ENCODE measurements at regions not wholly inside any gene's neighbourhood (a gene's known extent, or its start where the extent isn't known, plus 50 kb on each side); places are given as distances from the start of the nearest gene placed in this dataset.

DNA sequence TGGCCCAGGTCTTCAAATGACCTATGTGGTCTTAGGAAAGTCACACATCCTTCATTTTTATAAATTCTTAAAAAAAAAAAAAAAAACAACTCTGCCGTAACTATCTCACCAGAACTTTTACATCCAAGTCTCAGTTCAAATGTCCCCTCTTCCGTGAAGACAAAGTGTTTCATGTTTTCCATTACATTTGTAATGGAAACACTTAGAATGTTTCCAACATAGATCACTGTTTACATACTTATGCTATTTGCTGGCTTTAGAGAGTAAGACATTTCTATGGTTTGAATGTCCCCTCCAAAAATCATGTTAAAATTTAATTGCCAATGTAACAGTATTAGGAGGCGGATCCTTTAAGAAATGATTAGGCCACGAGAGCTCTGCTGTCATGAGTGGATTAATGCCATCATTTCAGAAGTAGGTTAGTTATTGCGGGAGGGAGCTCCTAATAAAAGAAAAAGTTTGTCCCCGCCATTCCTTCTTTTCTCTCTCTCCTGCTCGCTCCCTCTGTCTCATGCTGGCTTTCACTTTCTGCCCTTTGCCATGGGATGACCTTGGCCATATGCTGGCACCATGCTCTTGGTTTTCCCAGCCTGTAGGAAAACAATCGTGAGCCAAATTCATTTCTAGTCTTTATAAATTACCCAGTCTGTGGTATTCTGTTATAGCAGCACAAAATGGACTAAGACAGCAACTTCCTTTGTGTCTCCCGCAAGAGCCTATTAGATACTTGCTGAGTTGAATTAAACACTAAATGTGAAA is 887.8 kb upstream of the SOX9 start:
- Histone ChIP-seq H2BK5ac (ENCODE audit: low read depth, low read length) (no peak overlapping the region), H2AK5ac (ENCODE audit: low read depth, low read length) (no peak overlapping the region)
- CTCF ChIA-PET (ENCODE audit: partially characterized antibody) = no interaction called here
- TF ChIP-seq RFX5 (IDR thresholded peaks at IDR 0.05; ENCODE audit: borderline replicate concordance, low read depth, low read length) = no peak
- no peak for TF ChIP-seq KDM1A (IDR thresholded peaks at IDR 0.05; ENCODE audit: borderline replicate concordance, low read length)
- TF ChIP-seq SIN3A (conservative IDR thresholded peaks at IDR 0.05 in 1 of 2, IDR thresholded peaks at IDR 0.05 in 1 of 2; ENCODE audit: low read depth in 1 of 2, low read length in 2 of 2) = no peak
- TF ChIP-seq, protein P1, sequence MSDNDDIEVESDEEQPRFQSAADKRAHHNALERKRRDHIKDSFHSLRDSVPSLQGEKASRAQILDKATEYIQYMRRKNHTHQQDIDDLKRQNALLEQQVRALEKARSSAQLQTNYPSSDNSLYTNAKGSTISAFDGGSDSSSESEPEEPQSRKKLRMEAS (IDR thresholded peaks at IDR 0.05) = no peak
- TF ChIP-seq, protein P2, sequence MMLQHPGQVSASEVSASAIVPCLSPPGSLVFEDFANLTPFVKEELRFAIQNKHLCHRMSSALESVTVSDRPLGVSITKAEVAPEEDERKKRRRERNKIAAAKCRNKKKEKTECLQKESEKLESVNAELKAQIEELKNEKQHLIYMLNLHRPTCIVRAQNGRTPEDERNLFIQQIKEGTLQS (IDR thresholded peaks at IDR 0.05; ENCODE audit: insufficient read depth, low read depth, low read length) = no peak
- TF ChIP-seq GABPA (IDR thresholded peaks at IDR 0.05; ENCODE audit: borderline replicate concordance, insufficient read depth, low read length) = no peak
- TF ChIP-seq HDAC2 (IDR thresholded peaks at IDR 0.05; ENCODE audit: borderline replicate concordance in 1 of 2, low read depth in 2 of 2, low read length in 2 of 2) = no peak
- no peak for TF ChIP-seq SP2 (IDR thresholded peaks at IDR 0.05; ENCODE audit: low read length)
- no peak for TF ChIP-seq GTF2F1 (IDR thresholded peaks at IDR 0.05; ENCODE audit: borderline replicate concordance, low read depth, low read length)
- no peak for TF ChIP-seq YY1 (IDR thresholded peaks at IDR 0.05; ENCODE audit: low read depth, low read length)
- no peak for TF ChIP-seq NRF1 (IDR thresholded peaks at IDR 0.05; ENCODE audit: low read depth, low read length)

More for the DNA sequence above, 887.8 kb upstream of the SOX9 start:
- Histone ChIP-seq H3K23me2 (ENCODE audit: low read depth, low read length) (no peaks in the 10 kb centered on the region), H3K4me1 (replicated peaks in 1 of 4; ENCODE audit: control insufficient read depth in 3 of 4, insufficient read depth in 4 of 4, low read length in 3 of 4) (no peaks in the 10 kb centered on the region), H3K79me1 (ENCODE audit: low read depth, low read length) (no peaks in the 10 kb centered on the region), H2BK12ac (ENCODE audit: low read depth, low read length) (no peak overlapping the region), H3K4me3 (ENCODE audit: extremely low read depth in 1 of 4, insufficient read depth in 2 of 4, low read depth in 3 of 4, low read length in 4 of 4) (no peak overlapping the region), H3K27me3 (replicated peaks in 1 of 4; ENCODE audit: control insufficient read depth in 3 of 4, extremely low read depth in 1 of 4, insufficient read depth in 3 of 4, low read length in 3 of 4) (no peaks in the 10 kb centered on the region), H3K36me3 (ENCODE audit: control insufficient read depth in 2 of 4, insufficient read depth in 4 of 4, low read length in 3 of 4) (no peaks in the 10 kb centered on the region), H4K8ac (ENCODE audit: extremely low read depth, insufficient read depth, low read length) (no peak overlapping the region), H4K20me1 (replicated peaks in 1 of 2; ENCODE audit: control insufficient read depth in 1 of 2, insufficient read depth in 2 of 2, low read length in 2 of 2) (no peaks in the 10 kb centered on the region), H3K18ac (ENCODE audit: extremely low read depth, low read length) (no peak overlapping the region), H3K4me2 (ENCODE audit: insufficient read depth in 1 of 2, low read depth in 2 of 2, low read length in 2 of 2) (no peak overlapping the region), H3K9ac (replicated peaks in 1 of 4; ENCODE audit: extremely low read depth in 1 of 4, low read depth in 3 of 4, low read length in 3 of 4) (peak overlapping the region in 1 of 4 experiments; percentile 13; a peak in 1 of 7 replicates), H4K91ac (replicated peaks; ENCODE audit: insufficient read length, low read length) (no peak overlapping the region), H3K27ac (ENCODE audit: low read depth, low read length) (no peak overlapping the region), H2BK120ac (replicated peaks; ENCODE audit: low read depth, low read length) (no peak overlapping the region), H2BK15ac (ENCODE audit: low read length) (no peak overlapping the region), H3K56ac (replicated peaks; ENCODE audit: insufficient read length, low read depth, low read length) (no peak overlapping the region), H3K79me2 (ENCODE audit: control insufficient read depth in 1 of 2, insufficient read depth in 2 of 2, low read length in 2 of 2) (no peaks in the 10 kb centered on the region), H4K5ac (ENCODE audit: insufficient read length, low read depth, low read length) (no peak overlapping the region), H3K4ac (replicated peaks; ENCODE audit: insufficient read length, low read depth, low read length) (no peak overlapping the region), H3K23ac (ENCODE audit: insufficient read length) (no peak overlapping the region), H2AFZ (ENCODE audit: low read length) (no peak overlapping the region), H2BK20ac (ENCODE audit: low read length) (no peak overlapping the region), H3K14ac (ENCODE audit: insufficient read length) (no peak overlapping the region), H3K9me3 (ENCODE audit: insufficient read depth in 2 of 2, low read depth in 1 of 2, low read length in 1 of 2) (no peaks in the 10 kb centered on the region)
- WGBS, 2 experiments (ENCODE audit: extremely low coverage in 1 of 2, insufficient coverage in 1 of 2, insufficient read length in 1 of 2, insufficient replicate concordance in 2 of 2, low coverage in 1 of 2, low lambda C conversion rate in 2 of 2, missing lambda C conversion rate in 1 of 2) = 91% methylated on average over 9 of the region's 9 CpGs; no CpG with 5 or more reads in 1 of the 2 experiments
- DNase-seq (ENCODE audit: low read depth in 1 of 2, low spot score in 2 of 2) (no peak), FAIRE-seq (no peak)
- POLR2A ChIA-PET (ENCODE audit: partially characterized antibody) = no interaction called here
